Suprapubic skin (tissue), 4 donors: ENCODE measurements at regions not wholly inside any gene's neighbourhood (a gene's known extent, or its start where the extent isn't known, plus 50 kb on each side); places are given as distances from the start of the nearest gene placed in this dataset.

Experiments
- DNase-seq, 2 donors: peaks; one replicate each; pipeline ENCODE4 v3.0.0-alpha.2; 2019; ENCODE audit warnings: low spot score in 2 of 2
- H3K27ac ChIP-seq: fragments of 200-600 bp; sonication (generic); one replicate; pipeline ENCODE4 v1.5.1; 2019
- H3K27me3 ChIP-seq: fragments of 200-600 bp; sonication (generic); one replicate; pipeline ENCODE4 v1.5.1; 2019
- H3K36me3 ChIP-seq: fragments of 200-600 bp; sonication (generic); one replicate; pipeline ENCODE4 v1.5.1; 2019
- H3K4me1 ChIP-seq: fragments of 200-600 bp; sonication (generic); one replicate; pipeline ENCODE4 v1.5.1; 2019
- H3K4me3 ChIP-seq: fragments of 200-600 bp; sonication (generic); one replicate; pipeline ENCODE4 v1.5.1; 2019; ENCODE audit warnings: mild to moderate bottlenecking
- H3K9me3 ChIP-seq: fragments of 200-600 bp; sonication (generic); one replicate; pipeline ENCODE4 v1.5.1; 2019
- EP300 ChIP-seq: sonication (generic); formaldehyde crosslinking; IDR thresholded peaks from one replicate; pipeline ENCODE4 v1.6.1; 2017; ENCODE audit warnings: antibody characterized with exemption
- POLR2A ChIP-seq, 2 donors: fragments of 450-650 bp; IDR thresholded peaks; one replicate each; pipeline ENCODE4 v1.6.1; 2017; ENCODE audit warnings: antibody characterized with exemption in 2 of 2, mild to moderate bottlenecking in 2 of 2, moderate library complexity in 2 of 2
- POLR2AphosphoS5 ChIP-seq, 3 donors: sonication (generic); formaldehyde crosslinking; IDR thresholded peaks; one replicate each; pipeline ENCODE4 v1.6.1; 2017; ENCODE audit warnings: antibody characterized with exemption in 3 of 3
- WGBS: methylation state at CpG from one replicate; pipeline ENCODE4 v1.1.5; 2018; 5-methylcytosine and 5-hydroxymethylcytosine counted together
- TF ChIP-seq, protein P1 (sequence below), 2 donors: fragments of 200-600 bp in 1 of 2; fragments of 450-650 bp in 1 of 2; sonication (generic) in 1 of 2; IDR thresholded peaks; one replicate each; pipeline ENCODE4 v1.5.1; 2016 to 2019; ENCODE audit warnings: antibody characterized with exemption in 2 of 2, mild to moderate bottlenecking in 1 of 2, moderate library complexity in 1 of 2

DNA sequence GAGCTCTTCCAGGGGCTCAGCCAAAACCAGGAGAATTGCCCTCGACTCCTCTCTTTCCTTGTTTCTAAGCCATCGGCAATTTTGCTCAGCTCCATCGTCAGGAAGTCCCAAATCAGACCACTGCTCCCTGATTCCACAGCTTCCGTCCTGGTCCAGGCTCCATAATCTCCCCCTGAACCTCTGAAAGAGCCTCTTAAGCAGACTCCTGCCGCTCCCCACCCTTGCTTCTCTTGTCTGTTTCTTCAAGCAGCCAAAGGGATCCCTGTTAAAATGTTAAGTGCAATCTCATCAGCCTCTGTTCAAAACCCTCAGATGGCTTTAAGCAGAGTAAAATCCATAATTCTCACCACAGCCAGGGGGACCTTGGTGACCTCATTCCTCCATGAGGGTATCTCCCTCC lies 244.7 kb upstream of the SPTLC3 start:
- H3K27me3 ChIP-seq = no peaks in the 10 kb centered on the region
- no peak for DNase-seq
- TF ChIP-seq EP300 (no peak), POLR2A (IDR thresholded peaks at IDR 0.05) (no peak)
- no peaks in the 10 kb centered on the region for H3K9me3 ChIP-seq
- no peaks in the 10 kb centered on the region for H3K4me1 ChIP-seq
- 61% methylated on average over 5 of the region's 5 CpGs for WGBS
- no peak overlapping the region for H3K27ac ChIP-seq
- no peak overlapping the region for H3K4me3 ChIP-seq
- H3K36me3 ChIP-seq = no peaks in the 10 kb centered on the region

DNA sequence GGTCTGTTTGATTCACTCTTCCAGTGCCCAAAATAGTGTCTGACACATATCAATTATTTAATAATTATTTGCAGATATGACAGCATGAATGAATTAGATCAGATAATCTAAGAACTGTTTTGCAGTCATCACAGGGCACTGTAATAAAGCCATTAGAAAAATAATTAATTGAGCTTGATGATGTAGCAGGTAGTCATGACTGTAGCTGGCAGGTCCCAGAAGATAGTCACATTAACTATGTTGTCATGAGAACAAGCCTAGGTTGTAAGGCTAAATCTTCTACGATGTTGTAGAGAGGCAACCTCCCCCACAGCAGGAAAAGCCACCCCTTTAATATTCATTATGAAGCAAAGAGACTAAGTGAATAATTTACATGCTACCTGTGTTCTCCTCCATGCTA lies 243.9 kb upstream of the SPTLC3 start:
- no peak overlapping the region for H3K4me3 ChIP-seq
- no peaks in the 10 kb centered on the region for H3K36me3 ChIP-seq
- no peak for DNase-seq
- TF ChIP-seq, protein P1, sequence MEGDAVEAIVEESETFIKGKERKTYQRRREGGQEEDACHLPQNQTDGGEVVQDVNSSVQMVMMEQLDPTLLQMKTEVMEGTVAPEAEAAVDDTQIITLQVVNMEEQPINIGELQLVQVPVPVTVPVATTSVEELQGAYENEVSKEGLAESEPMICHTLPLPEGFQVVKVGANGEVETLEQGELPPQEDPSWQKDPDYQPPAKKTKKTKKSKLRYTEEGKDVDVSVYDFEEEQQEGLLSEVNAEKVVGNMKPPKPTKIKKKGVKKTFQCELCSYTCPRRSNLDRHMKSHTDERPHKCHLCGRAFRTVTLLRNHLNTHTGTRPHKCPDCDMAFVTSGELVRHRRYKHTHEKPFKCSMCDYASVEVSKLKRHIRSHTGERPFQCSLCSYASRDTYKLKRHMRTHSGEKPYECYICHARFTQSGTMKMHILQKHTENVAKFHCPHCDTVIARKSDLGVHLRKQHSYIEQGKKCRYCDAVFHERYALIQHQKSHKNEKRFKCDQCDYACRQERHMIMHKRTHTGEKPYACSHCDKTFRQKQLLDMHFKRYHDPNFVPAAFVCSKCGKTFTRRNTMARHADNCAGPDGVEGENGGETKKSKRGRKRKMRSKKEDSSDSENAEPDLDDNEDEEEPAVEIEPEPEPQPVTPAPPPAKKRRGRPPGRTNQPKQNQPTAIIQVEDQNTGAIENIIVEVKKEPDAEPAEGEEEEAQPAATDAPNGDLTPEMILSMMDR (IDR thresholded peaks at IDR 0.05) = no peak
- no peak overlapping the region for H3K27ac ChIP-seq
- H3K27me3 ChIP-seq = no peaks in the 10 kb centered on the region
- no peaks in the 10 kb centered on the region for H3K4me1 ChIP-seq
- WGBS = 33% methylated on average over 1 of the region's 1 CpG
- no peaks in the 10 kb centered on the region for H3K9me3 ChIP-seq

DNA sequence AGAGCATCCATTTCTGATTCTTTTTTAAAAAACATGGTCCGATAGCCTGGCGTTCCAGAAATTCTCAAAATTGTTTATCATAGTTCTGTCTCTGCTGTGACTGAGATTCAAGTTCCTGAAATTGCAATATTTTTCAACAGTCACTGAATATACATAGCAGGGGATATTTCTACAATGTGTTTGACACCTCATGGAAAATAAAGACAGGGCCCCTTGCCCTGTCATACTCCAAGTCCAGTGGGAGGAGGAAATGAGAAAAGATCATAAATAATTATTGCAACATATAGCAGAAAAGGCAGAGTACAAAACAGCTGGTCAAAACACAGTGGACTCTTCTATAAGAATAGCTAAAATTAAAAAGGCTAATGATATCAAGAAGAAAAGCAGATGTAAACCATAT lies 234.8 kb upstream of the SPTLC3 start:
- no peak for DNase-seq
- Histone ChIP-seq H3K36me3 (no peaks in the 10 kb centered on the region), H3K27ac (no peak overlapping the region), H3K4me3 (no peak overlapping the region), H3K27me3 (no peaks in the 10 kb centered on the region), H3K4me1 (no peaks in the 10 kb centered on the region), H3K9me3 (no peaks in the 10 kb centered on the region)
- TF ChIP-seq POLR2AphosphoS5 (IDR thresholded peaks at IDR 0.05) (no peak), POLR2A (IDR thresholded peaks at IDR 0.05) (no peak), EP300 (no peak)
- TF ChIP-seq, protein P1 (IDR thresholded peaks at IDR 0.05) = no peak
- WGBS = 73% methylated on average over 2 of the region's 2 CpGs

DNA sequence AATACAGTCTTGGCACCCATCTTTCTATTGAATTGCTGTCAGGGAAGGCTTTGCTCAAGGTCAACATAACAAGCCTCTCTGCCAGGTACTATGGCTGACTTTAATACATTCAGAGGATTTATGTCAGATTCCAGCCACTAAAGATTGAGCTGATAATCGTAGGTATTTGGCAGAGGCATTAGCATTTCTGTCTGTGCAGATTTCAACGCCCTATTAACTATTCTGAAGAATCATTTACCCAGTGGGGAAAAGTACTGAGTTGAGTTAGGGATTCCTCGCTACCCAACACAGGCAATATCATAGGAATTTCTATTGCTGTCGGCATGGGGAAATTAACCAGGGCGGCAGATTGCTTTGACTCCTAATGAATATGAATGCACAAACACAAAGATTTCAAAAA lies 233.7 kb upstream of the SPTLC3 start:
- DNase-seq = no peak
- TF ChIP-seq, protein P1 (IDR thresholded peaks at IDR 0.05) = no peak
- TF ChIP-seq EP300 (no peak), POLR2A (IDR thresholded peaks at IDR 0.05) (no peak), POLR2AphosphoS5 (IDR thresholded peaks at IDR 0.05) (no peak)
- no peaks in the 10 kb centered on the region for H3K36me3 ChIP-seq

DNA sequence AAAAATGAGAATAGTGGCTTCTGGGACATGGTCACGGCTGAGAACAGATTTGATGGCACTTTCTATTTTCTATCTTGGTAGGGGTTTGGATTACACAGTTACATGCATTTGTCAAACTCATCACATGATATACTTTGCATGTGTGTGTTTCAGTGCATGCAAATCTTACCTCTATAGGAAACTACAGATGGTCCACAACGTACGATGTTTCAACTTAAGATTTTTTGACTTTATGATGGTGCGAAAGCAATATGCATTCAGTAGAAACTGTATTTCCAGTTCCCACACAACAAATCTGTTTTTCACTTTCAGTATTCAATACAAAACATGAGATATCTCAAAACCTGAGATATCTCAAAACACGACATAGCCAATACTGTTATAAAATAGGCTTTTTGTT lies 231.8 kb upstream of the SPTLC3 start:
- DNase-seq = no peak
- no peak overlapping the region for H3K27ac ChIP-seq
- 93% methylated on average over 5 of the region's 5 CpGs for WGBS
- no peaks in the 10 kb centered on the region for H3K4me1 ChIP-seq
- TF ChIP-seq, protein P1 (IDR thresholded peaks at IDR 0.05) = no peak
- TF ChIP-seq EP300 = no peak
- TF ChIP-seq POLR2AphosphoS5 (IDR thresholded peaks at IDR 0.05) = no peak
- TF ChIP-seq POLR2A (IDR thresholded peaks at IDR 0.05) = no peak
- no peak overlapping the region for H3K4me3 ChIP-seq
- H3K36me3 ChIP-seq = no peaks in the 10 kb centered on the region
- H3K9me3 ChIP-seq = no peaks in the 10 kb centered on the region
- no peaks in the 10 kb centered on the region for H3K27me3 ChIP-seq

More for the DNA sequence above, 233.7 kb upstream of the SPTLC3 start:
- Histone ChIP-seq H3K4me1 (no peaks in the 10 kb centered on the region), H3K27me3 (no peaks in the 10 kb centered on the region), H3K27ac (no peak overlapping the region), H3K4me3 (no peak overlapping the region), H3K9me3 (no peaks in the 10 kb centered on the region)
- WGBS = 42% methylated on average over 5 of the region's 5 CpGs

DNA sequence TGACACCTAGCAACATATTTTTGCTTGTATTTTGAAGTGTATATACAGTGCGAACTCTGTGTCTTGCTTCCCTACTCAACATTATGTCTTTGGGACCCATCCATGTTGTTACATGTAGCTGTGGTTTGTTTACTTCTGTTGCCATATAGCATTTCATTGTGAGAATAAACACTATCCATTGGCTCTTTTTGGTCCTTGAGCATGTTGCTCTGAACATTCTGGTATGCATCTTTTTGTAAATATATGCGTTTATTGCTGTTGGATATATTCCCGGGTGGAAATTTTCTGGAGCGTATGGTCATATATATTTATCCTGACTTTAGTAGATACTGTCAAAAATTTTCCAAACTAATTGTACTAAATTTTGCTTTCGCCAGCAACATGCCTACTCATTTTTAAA lies 222.5 kb upstream of the SPTLC3 start:
- TF ChIP-seq, protein P1 (IDR thresholded peaks at IDR 0.05) = no peak
- TF ChIP-seq POLR2A (IDR thresholded peaks at IDR 0.05) (no peak), EP300 (no peak), POLR2AphosphoS5 (IDR thresholded peaks at IDR 0.05) (no peak)
- no peak overlapping the region for H3K27ac ChIP-seq
- no peaks in the 10 kb centered on the region for H3K27me3 ChIP-seq
- 77% methylated on average over 5 of the region's 5 CpGs for WGBS
- H3K9me3 ChIP-seq = no peaks in the 10 kb centered on the region
- H3K36me3 ChIP-seq = no peaks in the 10 kb centered on the region
- H3K4me3 ChIP-seq = no peak overlapping the region
- DNase-seq = no peak
- no peaks in the 10 kb centered on the region for H3K4me1 ChIP-seq
